ENCODE measurements at regions not wholly inside any gene's neighbourhood (a gene's known extent, or its start where the extent isn't known, plus 50 kb on each side); places are given as distances from the start of the nearest gene placed in this dataset.

GRCh38 chr2:167729911-167730310, 517.5 kb downstream of the STK39 start:
- Mint-ChIP-seq H3K4me3 (no peak overlapping the region), H3K4me1 (no peaks in the 10 kb centered on the region), H3K27me3 (ENCODE audit: low read depth in 3 of 3) (peaks cover 0 to 1% (median 0%) of the 10 kb centered on the region in 3 donors), H3K36me3 (no peaks in the 10 kb centered on the region), H3K9me3 (peaks cover 0 to 10% (median 3%) of the 10 kb centered on the region in 7 donors), H3K27ac (no peak overlapping the region)
- no peak for DNase-seq
- Histone ChIP-seq H3K36me3 (replicated peaks in 1 of 2; ENCODE audit: control insufficient read depth in 1 of 2, insufficient read depth in 2 of 2, low read length in 2 of 2) (no peaks in the 10 kb centered on the region), H3K4me1 (ENCODE audit: control insufficient read depth in 1 of 2, insufficient read depth in 2 of 2, low read length in 2 of 2) (no peaks in the 10 kb centered on the region), H3K4me3 (replicated peaks in 1 of 3; ENCODE audit: low read depth in 2 of 3, low read length in 3 of 3) (no peak overlapping the region), H3K27me3 (ENCODE audit: control insufficient read depth in 2 of 2, insufficient read depth in 2 of 2, low read length in 2 of 2) (no peaks in the 10 kb centered on the region), H3K79me2 (ENCODE audit: insufficient read depth, low read length) (no peaks in the 10 kb centered on the region), H2AFZ (ENCODE audit: insufficient read depth, low read depth, low read length, poor library complexity, severe bottlenecking) (no peak overlapping the region), H3K4me2 (replicated peaks; ENCODE audit: extremely low read depth, low read length, poor library complexity, severe bottlenecking) (no peak overlapping the region), H3K27ac (ENCODE audit: low read depth in 1 of 2, low read length in 2 of 2) (no peak overlapping the region), H4K20me1 (ENCODE audit: insufficient read depth, low read length) (no peaks in the 10 kb centered on the region), H3K9ac (ENCODE audit: insufficient read depth, low read length, poor library complexity, severe bottlenecking) (no peak overlapping the region), H3K9me3 (replicated peaks in 1 of 2; ENCODE audit: control insufficient read depth in 1 of 2, insufficient read depth in 1 of 2, low read length in 2 of 2) (no peaks in the 10 kb centered on the region)
- TF ChIP-seq CTCF (IDR thresholded peaks at IDR 0.05) = no peak
- no CpG with 5 or more reads among the region's 3 CpGs for WGBS (ENCODE audit: insufficient coverage)
- intact Hi-C loops (cut with micrococcal nuclease) = no loop called here

- Histone ChIP-seq H3K4me3 (replicated peaks in 1 of 3; ENCODE audit: low read depth in 2 of 3, low read length in 3 of 3) (no peak overlapping the region), H3K36me3 (replicated peaks in 1 of 2; ENCODE audit: control insufficient read depth in 1 of 2, insufficient read depth in 2 of 2, low read length in 2 of 2) (no peaks in the 10 kb centered on the region), H3K4me1 (ENCODE audit: control insufficient read depth in 1 of 2, insufficient read depth in 2 of 2, low read length in 2 of 2) (no peaks in the 10 kb centered on the region), H3K4me2 (replicated peaks; ENCODE audit: extremely low read depth, low read length, poor library complexity, severe bottlenecking) (no peak overlapping the region), H3K79me2 (ENCODE audit: insufficient read depth, low read length) (no peaks in the 10 kb centered on the region), H3K9ac (ENCODE audit: insufficient read depth, low read length, poor library complexity, severe bottlenecking) (no peak overlapping the region), H2AFZ (ENCODE audit: insufficient read depth, low read depth, low read length, poor library complexity, severe bottlenecking) (no peak overlapping the region), H3K9me3 (replicated peaks in 1 of 2; ENCODE audit: control insufficient read depth in 1 of 2, insufficient read depth in 1 of 2, low read length in 2 of 2) (no peaks in the 10 kb centered on the region), H4K20me1 (ENCODE audit: insufficient read depth, low read length) (no peaks in the 10 kb centered on the region), H3K27me3 (ENCODE audit: control insufficient read depth in 2 of 2, insufficient read depth in 2 of 2, low read length in 2 of 2) (no peaks in the 10 kb centered on the region), H3K27ac (ENCODE audit: low read depth in 1 of 2, low read length in 2 of 2) (no peak overlapping the region)
- no CpG with 5 or more reads among the region's 2 CpGs for WGBS (ENCODE audit: insufficient coverage)
- no peak for TF ChIP-seq CTCF (IDR thresholded peaks at IDR 0.05)
- Mint-ChIP-seq H3K27ac (no peak overlapping the region), H3K27me3 (ENCODE audit: low read depth in 3 of 3) (peaks cover 0 to 1% (median 0%) of the 10 kb centered on the region in 3 donors), H3K4me3 (no peak overlapping the region), H3K9me3 (peaks cover 0 to 7% (median 2%) of the 10 kb centered on the region in 7 donors), H3K4me1 (no peaks in the 10 kb centered on the region), H3K36me3 (no peaks in the 10 kb centered on the region)
- intact Hi-C loops (cut with micrococcal nuclease) = no loop called here
- no peak for DNase-seq
These were observed 520.6 kb downstream of the STK39 start for GRCh38 chr2:167726788-167727187.

All from CD14-positive monocyte (primary cell).